ENCODE measurements at regions not wholly inside any gene's neighbourhood (a gene's known extent, or its start where the extent isn't known, plus 50 kb on each side); places are given as distances from the start of the nearest gene placed in this dataset.

GRCh38 chr9:103757062-103757461 lies 337.0 kb upstream of the SMC2 start:
- peak; percentile 1 for DNase-seq (ENCODE audit: low read depth, low spot score)

GRCh38 chr9:103761466-103761865 lies 332.6 kb upstream of the SMC2 start:
- no peak for DNase-seq (ENCODE audit: low read depth, low spot score)

GRCh38 chr9:103789686-103790085 lies 304.4 kb upstream of the SMC2 start:
- no peak for DNase-seq (ENCODE audit: low read depth, low spot score)

GRCh38 chr9:103798620-103799019 lies 295.5 kb upstream of the SMC2 start:
- peak; percentile 55 for DNase-seq (ENCODE audit: low read depth, low spot score)

DNA sequence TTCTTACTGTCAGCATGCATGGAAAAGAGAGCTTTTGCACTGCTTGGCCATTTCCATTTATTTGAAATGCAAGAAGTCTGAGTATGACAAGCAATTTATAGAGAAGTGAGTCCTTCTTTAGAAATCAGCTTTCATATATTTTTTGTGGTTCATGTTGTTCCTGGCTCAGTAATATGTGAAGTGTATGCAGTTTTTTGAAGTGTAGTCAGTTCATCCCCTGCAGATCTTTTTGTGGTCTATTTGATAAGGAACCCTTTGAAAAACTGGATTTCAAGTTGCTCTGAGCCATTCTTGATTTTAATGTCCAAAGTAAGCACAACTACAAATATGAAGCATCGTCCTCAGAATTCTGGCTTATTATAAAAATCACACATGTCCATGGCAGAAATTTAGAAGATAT lies 294.1 kb upstream of the SMC2 start:
- no peak for DNase-seq (ENCODE audit: low read depth, low spot score)

DNA sequence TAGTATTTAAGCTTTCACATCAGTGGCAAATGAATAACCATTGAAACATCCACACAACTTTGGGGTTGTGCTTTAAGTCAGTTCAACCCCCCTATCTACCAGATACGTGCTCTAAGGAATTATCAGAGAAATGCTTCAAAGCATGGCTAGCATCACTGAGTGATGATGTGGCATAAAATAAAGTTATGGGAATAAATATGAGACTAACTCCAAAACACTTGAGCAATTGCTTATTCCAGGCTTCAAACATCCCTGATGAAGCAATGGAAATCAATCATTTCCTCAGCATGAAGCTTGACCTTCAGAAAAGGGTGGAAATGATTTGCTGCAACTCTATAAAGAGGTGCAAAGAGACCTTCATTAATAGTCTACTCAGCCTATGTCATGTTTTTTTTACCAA lies 292.0 kb upstream of the SMC2 start:
- no peak for DNase-seq (ENCODE audit: low read depth, low spot score)

GRCh38 chr9:103803245-103803644 lies 290.9 kb upstream of the SMC2 start:
- no peak for DNase-seq (ENCODE audit: low read depth, low spot score)

DNA sequence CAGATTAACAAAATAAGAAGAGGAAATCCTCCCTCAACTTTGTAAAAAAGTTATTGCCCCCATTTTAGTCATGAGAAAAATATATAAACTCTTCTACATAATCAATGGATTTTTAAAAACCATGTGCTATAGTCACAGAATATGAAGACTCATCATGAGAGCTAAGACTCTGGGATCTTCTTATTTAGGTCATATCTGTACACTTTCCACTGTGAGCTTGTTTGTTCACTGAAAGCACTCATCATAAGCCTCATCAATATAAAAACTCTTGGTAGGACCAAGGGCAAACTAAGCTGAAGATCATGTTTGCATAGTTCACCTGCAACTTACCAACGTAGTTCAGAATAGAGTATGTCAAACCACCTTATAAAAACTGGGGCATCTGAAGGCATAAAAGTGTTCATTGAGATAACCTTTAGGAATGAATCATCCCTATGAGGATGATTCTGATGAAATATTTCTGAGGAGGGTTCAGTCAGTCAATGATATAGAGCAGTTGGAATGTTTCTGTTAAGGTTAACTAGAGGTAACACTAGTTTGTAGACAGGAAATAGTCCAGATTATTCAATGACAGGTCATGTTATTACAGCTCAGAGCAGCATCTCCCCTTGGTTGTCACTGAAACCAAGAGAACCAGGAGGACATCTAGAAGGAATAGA lies 289.9 kb upstream of the SMC2 start:
- peak; percentile 3 for DNase-seq (ENCODE audit: low read depth, low spot score)

DNA sequence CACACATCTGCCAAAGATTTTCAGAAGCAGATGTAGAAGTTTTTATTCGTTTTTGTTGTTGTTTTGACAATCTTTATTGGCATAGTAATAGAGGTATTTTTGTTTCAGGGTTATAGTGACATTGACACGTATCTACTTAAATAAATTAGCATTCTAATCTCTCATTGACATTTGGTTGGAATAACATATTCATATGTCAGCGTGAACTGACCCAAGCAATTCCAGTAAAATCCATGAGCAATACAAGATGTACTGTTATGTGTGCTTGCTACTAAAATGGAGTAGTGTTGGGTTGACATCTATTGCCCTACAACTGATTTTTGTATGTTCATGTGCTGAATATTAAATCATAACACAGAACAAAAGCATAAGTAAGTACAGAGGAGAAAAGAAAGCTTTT lies 284.4 kb upstream of the SMC2 start:
- no peak for DNase-seq (ENCODE audit: low read depth, low spot score)

DNA sequence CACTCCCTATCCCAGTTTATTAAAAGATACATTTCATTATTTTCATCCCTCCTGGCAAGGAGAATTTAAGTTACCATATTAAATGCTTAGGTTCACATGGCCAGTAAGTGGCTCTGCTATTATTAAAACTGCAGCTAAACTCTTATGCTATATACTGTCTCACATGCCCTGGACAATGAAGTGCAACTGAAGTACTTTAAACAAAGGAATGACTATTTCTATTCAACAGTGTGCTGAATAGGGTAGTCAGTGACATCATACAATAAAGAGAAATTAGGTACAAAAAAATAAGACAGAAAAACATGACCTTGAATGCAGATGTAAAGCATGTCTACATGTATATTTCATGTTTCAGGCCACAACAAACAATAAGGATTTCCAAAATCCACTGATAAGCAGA lies 282.6 kb upstream of the SMC2 start:
- DNase-seq (ENCODE audit: low read depth, low spot score), result no peak

DNA sequence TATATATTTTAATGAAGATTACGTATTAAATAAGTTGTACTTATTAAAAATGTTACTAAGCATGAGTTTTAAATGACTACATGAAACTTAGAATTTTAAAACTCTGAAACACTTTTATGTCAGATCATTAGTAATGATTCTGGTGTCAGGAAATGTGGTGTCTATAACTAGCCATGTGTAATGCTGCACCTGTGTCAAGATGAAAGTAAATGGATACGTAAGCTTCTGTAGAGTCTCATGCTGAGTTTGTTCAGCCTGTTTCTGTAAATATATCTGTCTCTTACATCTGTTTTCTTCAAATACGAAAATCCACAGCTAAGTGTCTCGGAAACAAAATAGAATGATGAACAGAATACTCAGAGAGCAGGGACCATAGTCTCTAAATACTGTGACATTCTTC lies 278.0 kb upstream of the SMC2 start:
- no peak for DNase-seq (ENCODE audit: low read depth, low spot score)

GRCh38 chr9:103819936-103820335 lies 274.2 kb upstream of the SMC2 start:
- DNase-seq (ENCODE audit: low read depth, low spot score), result no peak

DNA sequence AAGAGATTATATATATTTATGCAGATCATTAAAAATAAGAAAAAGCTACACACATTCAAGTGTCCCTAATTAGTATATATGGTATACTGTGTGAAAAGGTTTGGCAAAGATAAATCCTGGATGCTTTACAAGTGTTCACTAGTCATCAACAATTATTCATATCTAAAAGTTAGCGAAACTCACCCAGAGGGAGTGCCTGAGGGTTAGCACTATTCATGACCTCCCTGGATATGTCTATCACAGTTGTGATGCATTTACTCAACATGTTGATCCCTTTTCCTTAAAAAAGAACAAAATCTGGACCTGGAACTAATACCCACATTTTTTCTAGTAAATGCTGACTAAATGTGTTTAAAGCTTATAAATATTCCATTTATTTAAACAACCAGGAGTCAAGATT lies 273.0 kb upstream of the SMC2 start:
- DNase-seq (ENCODE audit: low read depth, low spot score), result no peak

- no peak for DNase-seq (ENCODE audit: low read depth, low spot score)
Measured at GRCh38 chr9:103837940-103838339, 256.2 kb upstream of the SMC2 start.

DNA sequence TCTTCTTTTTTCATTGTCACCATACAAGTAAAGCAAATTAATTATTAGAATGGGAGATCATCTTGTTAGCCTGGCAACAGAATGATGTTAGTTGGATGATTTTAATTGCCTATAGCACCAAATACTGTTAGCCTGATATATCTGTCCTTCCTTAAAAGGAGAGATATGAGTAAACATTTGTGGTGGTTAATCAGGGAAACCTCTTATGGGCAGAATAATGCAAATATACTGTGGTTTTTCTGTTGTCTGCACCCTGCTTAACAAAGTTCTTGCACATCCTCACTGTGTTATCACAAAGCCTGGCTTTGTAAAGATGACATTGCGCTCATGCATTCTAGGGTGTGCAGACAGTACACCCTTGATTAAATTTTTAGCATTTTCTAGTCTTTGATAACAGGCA lies 254.9 kb upstream of the SMC2 start:
- no peak for DNase-seq (ENCODE audit: low read depth, low spot score)

GRCh38 chr9:103867886-103868285 lies 226.2 kb upstream of the SMC2 start:
- DNase-seq (ENCODE audit: low read depth, low spot score), result no peak

DNA sequence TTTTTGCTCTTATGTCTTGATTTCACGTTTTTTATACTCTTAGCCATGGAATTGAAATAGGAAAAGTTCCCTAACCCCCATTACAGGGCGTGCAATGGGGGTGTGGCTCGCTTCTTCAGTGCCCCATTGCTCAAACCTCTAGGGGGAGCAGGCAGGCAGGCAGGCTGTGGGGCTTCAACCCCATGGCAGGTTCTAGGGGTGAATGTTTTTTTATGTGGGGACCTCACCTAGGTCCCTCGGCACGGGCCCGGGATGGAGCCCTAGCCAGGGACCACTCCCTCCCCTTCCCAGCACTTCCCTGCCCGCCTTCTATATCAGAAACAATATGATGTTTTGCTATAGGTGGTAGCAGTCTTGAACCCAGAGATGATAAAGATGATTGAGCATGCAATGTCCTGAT lies 221.3 kb upstream of the SMC2 start:
- no peak for DNase-seq (ENCODE audit: low read depth, low spot score)

DNA sequence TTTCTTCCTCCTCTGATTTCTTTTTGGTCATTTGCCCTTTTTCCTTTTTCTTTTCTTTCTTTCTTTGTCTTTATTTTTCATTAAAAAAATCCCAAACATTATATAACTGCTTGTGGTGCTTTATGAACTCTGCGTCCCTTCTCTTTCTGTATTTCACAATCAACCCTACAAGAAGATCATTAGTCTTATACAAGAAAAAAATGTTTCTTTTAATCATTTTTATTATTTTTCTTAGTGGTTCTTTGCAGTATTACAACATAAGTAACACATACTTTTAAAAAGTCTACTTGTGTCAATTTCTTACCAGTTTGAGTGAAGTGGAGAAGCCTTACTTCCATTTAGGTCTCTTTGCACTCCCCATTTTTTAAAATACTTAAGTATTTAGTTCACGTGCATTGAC lies 212.7 kb upstream of the SMC2 start:
- DNase-seq (ENCODE audit: low read depth, low spot score), result no peak

- DNase-seq (ENCODE audit: low read depth, low spot score), result no peak
Measured at GRCh38 chr9:103889989-103890388, 204.1 kb upstream of the SMC2 start.

GRCh38 chr9:103894184-103894583 lies 199.9 kb upstream of the SMC2 start:
- DNase-seq (ENCODE audit: low read depth, low spot score), result no peak

- no peak for DNase-seq (ENCODE audit: low read depth, low spot score)
Measured at GRCh38 chr9:103898550-103898949, 195.6 kb upstream of the SMC2 start.

- DNase-seq (ENCODE audit: low read depth, low spot score), result no peak
Measured at GRCh38 chr9:103899866-103900265, 194.2 kb upstream of the SMC2 start.

GRCh38 chr9:103900466-103900865 lies 193.6 kb upstream of the SMC2 start:
- no peak for DNase-seq (ENCODE audit: low read depth, low spot score)

- no peak for DNase-seq (ENCODE audit: low read depth, low spot score)
Measured at GRCh38 chr9:103902263-103902662, 191.8 kb upstream of the SMC2 start.

All from astrocyte of the hippocampus (primary cell).